K562 (cell line): ENCODE measurements at regions not wholly inside any gene's neighbourhood (a gene's known extent, or its start where the extent isn't known, plus 50 kb on each side); places are given as distances from the start of the nearest gene placed in this dataset.

ENCODE experiments used
- ATAC-seq: fragments of 200-7000 bp; cut with Tn5 transposase; 3 replicates; pipeline ENCODE4 v1.9.1; 2020; ENCODE audit warnings: moderate library complexity
- BruUV-seq: library from RNA; stranded (reverse); fragments of 400-500 nt; replicated peaks from 2 replicates; lab custom pipeline; 2021; lab: Mats Ljungman, UMichigan
- CTCF ChIA-PET: fragments of 300-600 bp; formaldehyde crosslinking; extraction: SDS; loops from one replicate; lab custom pipeline; 2021; ENCODE audit warnings: low intra/inter-chr PET ratio; lab: Yijun Ruan, JAX
- POLR2A ChIA-PET: fragments of 300-600, 350-650 bp; sonication (Branson Sonifier 250); formaldehyde crosslinking; extraction: SDS; loops from one replicate; lab custom pipeline; 2021; ENCODE audit warnings: antibody characterized with exemption, inconsistent platforms; lab: Yijun Ruan, JAX
- DNase-seq, 4 experiments: peaks; one replicate each; pipeline versions ENCODE4 v3.0.0 to v3.0.0-alpha.2; 2011 to 2018; ENCODE audit warnings: low spot score in 3 of 4, mixed read lengths in 3 of 4; ENCODE audit errors: extremely low read depth in 1 of 4
- FAIRE-seq: peaks from 2 replicates; lab custom pipeline; 2011; peaks lifted over from hg19 to GRCh38; lab: Jason Lieb, UNC
- H2AFZ ChIP-seq: 2 replicates; pipeline ENCODE4 v1.6.0; 2011; ENCODE audit warnings: low read depth, low read length, control low read depth, inconsistent platforms
- H3K27ac ChIP-seq: fragments of 200-600 bp; 3 replicates; pipeline ENCODE4 v1.8.0; 2011; ENCODE audit warnings: low read depth, mild to moderate bottlenecking, control low read depth, inconsistent platforms, low read length, moderate library complexity, mixed read lengths; ENCODE audit errors: extremely low read depth
- H3K27me3 ChIP-seq, 2 experiments: fragments of 300-600 bp in 1 of 2; 2 replicates in 1 of 2; 3 replicates in 1 of 2; pipeline versions ENCODE4 v1.6.0 to v1.8.0; 2011; ENCODE audit warnings: inconsistent platforms in 2 of 2, low read length in 2 of 2, mild to moderate bottlenecking in 1 of 2, mixed read lengths in 1 of 2, moderate library complexity in 1 of 2; ENCODE audit not compliant: control insufficient read depth in 2 of 2, insufficient read depth in 2 of 2
- H3K36me3 ChIP-seq: fragments of 300-600 bp; 3 replicates; pipeline ENCODE4 v1.8.0; 2011; ENCODE audit warnings: mild to moderate bottlenecking, low read length, inconsistent platforms; ENCODE audit not compliant: control insufficient read depth, insufficient read depth
- H3K4me1 ChIP-seq, 2 experiments: fragments of 200-600 bp in 1 of 2; replicated peaks in 1 of 2; 2 replicates in 1 of 2; 3 replicates in 1 of 2; pipeline versions ENCODE4 v1.5.1 to v1.8.0; 2011; ENCODE audit warnings: inconsistent platforms in 2 of 2, low read length in 2 of 2, mild to moderate bottlenecking in 1 of 2, mixed read lengths in 1 of 2, moderate library complexity in 1 of 2; ENCODE audit not compliant: control insufficient read depth in 2 of 2, insufficient read depth in 2 of 2
- H3K4me2 ChIP-seq: 2 replicates; pipeline ENCODE4 v1.6.1; 2011; ENCODE audit warnings: low read length, control low read depth, inconsistent platforms, mixed read lengths; ENCODE audit not compliant: insufficient read depth
- H3K4me3 ChIP-seq: fragments of 200-600 bp; sonication (generic), shearing (Covaris generic); 2 replicates; pipeline ENCODE4 v1.5.1; 2016; ENCODE audit warnings: control low read depth, inconsistent platforms
- H3K79me2 ChIP-seq: fragments of 200-600 bp; 3 replicates; pipeline ENCODE4 v1.8.0; 2011; ENCODE audit warnings: low read length, inconsistent platforms; ENCODE audit not compliant: control insufficient read depth, insufficient read depth
- H3K9ac ChIP-seq, 2 experiments: 2 replicates each; pipeline versions ENCODE4 v1.6.0 to v1.6.1; 2011; ENCODE audit warnings: low read depth in 2 of 2, low read length in 2 of 2, control low read depth in 1 of 2, inconsistent platforms in 1 of 2, mild to moderate bottlenecking in 1 of 2, mixed read lengths in 1 of 2; ENCODE audit not compliant: insufficient read depth in 1 of 2
- H3K9me1 ChIP-seq: one replicate; pipeline ENCODE4 v1.6.0; 2011; ENCODE audit warnings: inconsistent platforms, mild to moderate bottlenecking, low read length, moderate library complexity; ENCODE audit not compliant: control insufficient read depth, insufficient read depth
- H3K9me3 ChIP-seq: replicated peaks from 2 replicates; pipeline ENCODE4 v1.5.1; 2011; ENCODE audit warnings: low read depth, low read length, inconsistent platforms; ENCODE audit not compliant: control insufficient read depth, insufficient read depth
- H4K20me1 ChIP-seq: replicated peaks from 2 replicates; pipeline ENCODE4 v1.6.1; 2011; ENCODE audit warnings: low read length, inconsistent platforms, mixed read lengths; ENCODE audit not compliant: control insufficient read depth, insufficient read depth
- CREBBP ChIP-seq: IDR thresholded peaks from one replicate; pipeline ENCODE4 v1.6.1; 2012; ENCODE audit warnings: low read depth, mild to moderate bottlenecking, control low read depth, inconsistent platforms, low read length
- RAD21 ChIP-seq, 2 experiments: fragments of 250-450 bp in 1 of 2; fragments of 450-650 bp in 1 of 2; sonication (Bioruptor Pico) in 1 of 2; formaldehyde crosslinking in 1 of 2; IDR thresholded peaks in 1 of 2; conservative IDR thresholded peaks in 1 of 2; 2 replicates each; pipeline versions ENCODE4 v1.4.0 to v1.8.0; 2020 to 2022; ENCODE audit warnings: mild to moderate bottlenecking in 2 of 2, moderate library complexity in 1 of 2
- REST ChIP-seq, 2 experiments: fragments of 450-650 bp; formaldehyde crosslinking in 1 of 2; IDR thresholded peaks; 2 replicates each; pipeline versions ENCODE4 v1.4.0 to v1.6.1; 2014 to 2020; ENCODE audit warnings: mild to moderate bottlenecking in 2 of 2, borderline replicate concordance in 1 of 2, low read depth in 1 of 2
- RFX1 ChIP-seq: fragments of 450-650 bp; IDR thresholded peaks from 2 replicates; pipeline ENCODE4 v1.6.1; 2016; ENCODE audit warnings: mild to moderate bottlenecking, moderate library complexity
- ZNF184 ChIP-seq: sonication (generic); formaldehyde crosslinking; IDR thresholded peaks from 2 replicates; pipeline ENCODE4 v1.5.0; 2020; ENCODE audit warnings: missing genetic modification reagents
- WGBS: fragments of 100-300 bp; shearing (Covaris generic); methylation state at CpG from one replicate; pipeline ENCODE4 v1.1.6; 2016; ENCODE audit warnings: low coverage, mixed read lengths; ENCODE audit not compliant: insufficient coverage; ENCODE audit errors: missing lambda C conversion rate; 5-methylcytosine and 5-hydroxymethylcytosine counted together
- in situ Hi-C: fragments of 300-500 bp; cut with MboI; formaldehyde crosslinking; loops from 4 replicates; pipeline ENCODE4 v1.15.0; 2018; ENCODE audit warnings: inconsistent platforms, mixed read lengths
- intact Hi-C: fragments of 100-400 bp; cut with micrococcal nuclease; formaldehyde crosslinking; loops from 2 replicates; pipeline ENCODE4 v1.14.2; 2022
- TF ChIP-seq, protein P1 (sequence below): fragments of 450-650 bp; conservative IDR thresholded peaks from 2 replicates; pipeline ENCODE4 v1.6.1; 2016; ENCODE audit warnings: missing genetic modification characterization, low read depth, mild to moderate bottlenecking, missing compliant biosample characterization, moderate library complexity

DNA sequence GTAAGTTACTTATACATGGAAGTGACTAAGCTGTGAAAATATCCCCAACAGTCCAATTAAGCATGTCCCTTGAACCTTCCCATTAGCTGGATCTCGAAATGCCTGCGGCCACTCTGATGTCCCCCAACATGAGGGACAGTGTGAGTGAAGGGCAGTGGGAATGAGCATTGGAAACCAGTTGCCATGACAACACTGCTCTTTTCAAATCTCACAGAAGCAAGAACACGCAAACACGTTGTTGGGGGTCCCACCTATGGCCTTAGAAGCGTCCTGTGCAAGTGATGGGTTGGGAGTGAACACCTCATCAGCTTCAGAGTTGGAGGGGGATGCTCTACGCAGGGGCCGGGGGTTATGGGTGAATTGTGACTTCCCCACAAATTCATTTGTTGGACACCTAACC lies 205.9 kb downstream of the NXNL2 start:
- in situ Hi-C loops: no loop called here
- Histone ChIP-seq H3K9me1 (no peaks in the 10 kb centered on the region), H4K20me1 (no peaks in the 10 kb centered on the region), H3K36me3 (no peaks in the 10 kb centered on the region), H3K9me3 (no peaks in the 10 kb centered on the region), H3K27me3 (peaks cover 2 to 5% of the 10 kb centered on the region in 2 experiments; a peak in 2 of 5 replicates), H3K4me2 (no peak overlapping the region), H2AFZ (no peak overlapping the region), H3K4me1 (no peaks in the 10 kb centered on the region; a peak in 1 of 5 replicates), H3K4me3 (no peak overlapping the region), H3K27ac (no peak overlapping the region), H3K79me2 (no peaks in the 10 kb centered on the region), H3K9ac (no peak overlapping the region)
- CTCF ChIA-PET: no interaction called here
- TF ChIP-seq RFX1 (peak; percentile 70), CREBBP (no peak)
- WGBS: 21% methylated on average over 5 of the region's 7 CpGs
- no peak for FAIRE-seq
- intact Hi-C loops: loop anchor here (1.0 kb wide), 1 partner anchor 148 kb away; no protein-coding TSS in a partner anchor
- ATAC-seq: no peak
- BruUV-seq: no TSS peak
- DNase-seq: no peak
- POLR2A ChIA-PET: no interaction called here

- POLR2A ChIA-PET: no interaction called here
- BruUV-seq: no TSS peak
- no peak for FAIRE-seq
- H3K27me3 ChIP-seq: peaks cover 2 to 5% of the 10 kb centered on the region in 2 experiments; a peak in 2 of 5 replicates
- in situ Hi-C loops (no loop called here), intact Hi-C loops (loop anchor here (1.0 kb wide), 1 partner anchor 148 kb away; no protein-coding TSS in a partner anchor)
- H3K9me3 ChIP-seq: no peaks in the 10 kb centered on the region
- WGBS: 3% methylated on average over 3 of the region's 3 CpGs
- CTCF ChIA-PET: no interaction called here
- peak; percentile 30 to 52 (median 34) for DNase-seq
- H3K4me2 ChIP-seq: no peak overlapping the region
- no peak overlapping the region for H2AFZ ChIP-seq
- H3K27ac ChIP-seq: no peak overlapping the region
- no peaks in the 10 kb centered on the region for H4K20me1 ChIP-seq
- no peak overlapping the region for H3K4me3 ChIP-seq
- no peaks in the 10 kb centered on the region for H3K9me1 ChIP-seq
- H3K79me2 ChIP-seq: no peaks in the 10 kb centered on the region
- peak; percentile 78 for ATAC-seq
- no peaks in the 10 kb centered on the region for H3K36me3 ChIP-seq
- no peaks in the 10 kb centered on the region; a peak in 1 of 5 replicates for H3K4me1 ChIP-seq
- H3K9ac ChIP-seq: no peak overlapping the region
- TF ChIP-seq REST (IDR thresholded peaks at IDR 0.05; ENCODE audit: borderline replicate concordance) (peak; percentile 61; the same call in 1 of the 2 replicates), REST (CRISPR knock-in tag; IDR thresholded peaks at IDR 0.05; ENCODE audit: low read depth) (no peak), ZNF184 (CRISPR knock-in tag) (no peak), RAD21 (CRISPR knock-in tag; conservative IDR thresholded peaks at IDR 0.05 in 1 of 2, IDR thresholded peaks at IDR 0.05 in 1 of 2) (peak in 1 of 2 experiments; percentile 63; a peak in 2 of 4 replicates)
- TF ChIP-seq, protein P1, sequence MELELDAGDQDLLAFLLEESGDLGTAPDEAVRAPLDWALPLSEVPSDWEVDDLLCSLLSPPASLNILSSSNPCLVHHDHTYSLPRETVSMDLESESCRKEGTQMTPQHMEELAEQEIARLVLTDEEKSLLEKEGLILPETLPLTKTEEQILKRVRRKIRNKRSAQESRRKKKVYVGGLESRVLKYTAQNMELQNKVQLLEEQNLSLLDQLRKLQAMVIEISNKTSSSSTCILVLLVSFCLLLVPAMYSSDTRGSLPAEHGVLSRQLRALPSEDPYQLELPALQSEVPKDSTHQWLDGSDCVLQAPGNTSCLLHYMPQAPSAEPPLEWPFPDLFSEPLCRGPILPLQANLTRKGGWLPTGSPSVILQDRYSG (tag): no peak
These were observed 206.4 kb downstream of the NXNL2 start for GRCh38 chr9:88741335-88741734.
